K562 (cell line): ENCODE measurements at regions not wholly inside any gene's neighbourhood (a gene's known extent, or its start where the extent isn't known, plus 50 kb on each side); places are given as distances from the start of the nearest gene placed in this dataset.

Experiments
- ATAC-seq: fragments of 200-7000 bp; cut with Tn5 transposase; 3 replicates; pipeline ENCODE4 v1.9.1; 2020; ENCODE audit warnings: moderate library complexity
- BruUV-seq: library from RNA; stranded (reverse); fragments of 400-500 nt; replicated peaks from 2 replicates; lab custom pipeline; 2021; lab: Mats Ljungman, UMichigan
- CTCF ChIA-PET: fragments of 300-600 bp; formaldehyde crosslinking; extraction: SDS; loops from one replicate; lab custom pipeline; 2021; ENCODE audit warnings: low intra/inter-chr PET ratio; lab: Yijun Ruan, JAX
- POLR2A ChIA-PET: fragments of 300-600, 350-650 bp; sonication (Branson Sonifier 250); formaldehyde crosslinking; extraction: SDS; loops from one replicate; lab custom pipeline; 2021; ENCODE audit warnings: antibody characterized with exemption, inconsistent platforms; lab: Yijun Ruan, JAX
- DNase-seq, 4 experiments: peaks; one replicate each; pipeline versions ENCODE4 v3.0.0 to v3.0.0-alpha.2; 2011 to 2018; ENCODE audit warnings: low spot score in 3 of 4, mixed read lengths in 3 of 4; ENCODE audit errors: extremely low read depth in 1 of 4
- FAIRE-seq: peaks from 2 replicates; lab custom pipeline; 2011; peaks lifted over from hg19 to GRCh38; lab: Jason Lieb, UNC
- H2AFZ ChIP-seq: 2 replicates; pipeline ENCODE4 v1.6.0; 2011; ENCODE audit warnings: low read depth, low read length, control low read depth, inconsistent platforms
- H3K27ac ChIP-seq: fragments of 200-600 bp; 3 replicates; pipeline ENCODE4 v1.8.0; 2011; ENCODE audit warnings: low read depth, mild to moderate bottlenecking, control low read depth, inconsistent platforms, low read length, moderate library complexity, mixed read lengths; ENCODE audit errors: extremely low read depth
- H3K27me3 ChIP-seq, 2 experiments: fragments of 300-600 bp in 1 of 2; 2 replicates in 1 of 2; 3 replicates in 1 of 2; pipeline versions ENCODE4 v1.6.0 to v1.8.0; 2011; ENCODE audit warnings: inconsistent platforms in 2 of 2, low read length in 2 of 2, mild to moderate bottlenecking in 1 of 2, mixed read lengths in 1 of 2, moderate library complexity in 1 of 2; ENCODE audit not compliant: control insufficient read depth in 2 of 2, insufficient read depth in 2 of 2
- H3K36me3 ChIP-seq: fragments of 300-600 bp; 3 replicates; pipeline ENCODE4 v1.8.0; 2011; ENCODE audit warnings: mild to moderate bottlenecking, low read length, inconsistent platforms; ENCODE audit not compliant: control insufficient read depth, insufficient read depth
- H3K4me1 ChIP-seq, 2 experiments: fragments of 200-600 bp in 1 of 2; replicated peaks in 1 of 2; 2 replicates in 1 of 2; 3 replicates in 1 of 2; pipeline versions ENCODE4 v1.5.1 to v1.8.0; 2011; ENCODE audit warnings: inconsistent platforms in 2 of 2, low read length in 2 of 2, mild to moderate bottlenecking in 1 of 2, mixed read lengths in 1 of 2, moderate library complexity in 1 of 2; ENCODE audit not compliant: control insufficient read depth in 2 of 2, insufficient read depth in 2 of 2
- H3K4me2 ChIP-seq: 2 replicates; pipeline ENCODE4 v1.6.1; 2011; ENCODE audit warnings: low read length, control low read depth, inconsistent platforms, mixed read lengths; ENCODE audit not compliant: insufficient read depth
- H3K4me3 ChIP-seq: fragments of 200-600 bp; sonication (generic), shearing (Covaris generic); 2 replicates; pipeline ENCODE4 v1.5.1; 2016; ENCODE audit warnings: control low read depth, inconsistent platforms
- H3K79me2 ChIP-seq: fragments of 200-600 bp; 3 replicates; pipeline ENCODE4 v1.8.0; 2011; ENCODE audit warnings: low read length, inconsistent platforms; ENCODE audit not compliant: control insufficient read depth, insufficient read depth
- H3K9ac ChIP-seq, 2 experiments: 2 replicates each; pipeline versions ENCODE4 v1.6.0 to v1.6.1; 2011; ENCODE audit warnings: low read depth in 2 of 2, low read length in 2 of 2, control low read depth in 1 of 2, inconsistent platforms in 1 of 2, mild to moderate bottlenecking in 1 of 2, mixed read lengths in 1 of 2; ENCODE audit not compliant: insufficient read depth in 1 of 2
- H3K9me1 ChIP-seq: one replicate; pipeline ENCODE4 v1.6.0; 2011; ENCODE audit warnings: inconsistent platforms, mild to moderate bottlenecking, low read length, moderate library complexity; ENCODE audit not compliant: control insufficient read depth, insufficient read depth
- H3K9me3 ChIP-seq: replicated peaks from 2 replicates; pipeline ENCODE4 v1.5.1; 2011; ENCODE audit warnings: low read depth, low read length, inconsistent platforms; ENCODE audit not compliant: control insufficient read depth, insufficient read depth
- H4K20me1 ChIP-seq: replicated peaks from 2 replicates; pipeline ENCODE4 v1.6.1; 2011; ENCODE audit warnings: low read length, inconsistent platforms, mixed read lengths; ENCODE audit not compliant: control insufficient read depth, insufficient read depth
- ARID4B ChIP-seq: sonication (generic); formaldehyde crosslinking; IDR thresholded peaks from 2 replicates; pipeline ENCODE4 v1.8.0; 2022; ENCODE audit warnings: mild to moderate bottlenecking, missing genetic modification reagents
- RBM34 ChIP-seq: fragments of 200-400 bp; formaldehyde crosslinking; IDR thresholded peaks from 2 replicates; pipeline ENCODE4 v1.6.1; 2018; ENCODE audit warnings: low read length, borderline replicate concordance; ENCODE audit not compliant: insufficient read depth
- TFE3 ChIP-seq: fragments of 450-650 bp; formaldehyde crosslinking; IDR thresholded peaks from 2 replicates; pipeline ENCODE4 v1.4.0; 2020; ENCODE audit warnings: mild to moderate bottlenecking, mixed read lengths
- WGBS: fragments of 100-300 bp; shearing (Covaris generic); methylation state at CpG from one replicate; pipeline ENCODE4 v1.1.6; 2016; ENCODE audit warnings: low coverage, mixed read lengths; ENCODE audit not compliant: insufficient coverage; ENCODE audit errors: missing lambda C conversion rate; 5-methylcytosine and 5-hydroxymethylcytosine counted together
- in situ Hi-C: fragments of 300-500 bp; cut with MboI; formaldehyde crosslinking; loops from 4 replicates; pipeline ENCODE4 v1.15.0; 2018; ENCODE audit warnings: inconsistent platforms, mixed read lengths
- intact Hi-C: fragments of 100-400 bp; cut with micrococcal nuclease; formaldehyde crosslinking; loops from 2 replicates; pipeline ENCODE4 v1.14.2; 2022

DNA sequence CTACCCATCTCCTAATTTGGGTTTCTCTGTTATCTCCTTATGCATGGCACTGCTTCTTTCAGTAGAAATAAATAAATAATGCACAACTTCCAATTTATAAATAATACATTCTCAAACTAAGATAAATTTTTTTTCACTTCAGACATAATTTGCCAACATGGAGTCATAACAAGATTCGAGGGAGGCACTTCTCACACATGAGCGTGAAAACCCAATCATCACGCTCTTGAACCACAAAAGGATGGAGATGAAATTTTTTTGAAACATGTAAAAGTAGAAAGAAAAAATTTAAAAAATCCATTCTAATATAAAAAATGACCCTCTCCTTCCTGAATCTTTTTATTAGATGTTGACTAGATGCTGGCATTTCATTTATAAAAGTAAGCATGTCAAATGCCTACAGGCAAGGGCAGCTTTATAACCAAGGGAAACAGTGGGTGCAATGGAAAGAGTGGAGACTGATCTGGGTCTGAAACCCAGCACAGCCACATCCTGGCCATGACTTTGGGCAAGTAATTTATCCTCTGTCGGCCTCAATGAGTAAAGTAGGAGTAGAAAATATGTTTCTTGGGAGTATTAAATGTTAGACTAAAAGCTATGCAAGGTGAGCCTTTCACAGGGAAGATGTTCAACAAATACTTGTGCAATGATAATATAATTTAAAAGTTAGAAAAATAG, 185.0 kb downstream of the STK31 start (continued):
- TF ChIP-seq ARID4B (CRISPR knock-in tag) (no peak), TFE3 (CRISPR knock-in tag) (no peak), RBM34 (no peak)

GRCh38 chr7:23895666-23896096, 185.7 kb downstream of the STK31 start:
- ChIA-PET POLR2A (no interaction called here), CTCF (no interaction called here)
- no peaks in the 10 kb centered on the region; a peak in 1 of 5 replicates for H3K4me1 ChIP-seq
- H3K27ac ChIP-seq: no peak overlapping the region
- H3K79me2 ChIP-seq: no peaks in the 10 kb centered on the region
- no peaks in the 10 kb centered on the region for H3K9me1 ChIP-seq
- ATAC-seq: no peak
- no peaks in the 10 kb centered on the region for H3K36me3 ChIP-seq
- WGBS: 0% methylated on average over 6 of the region's 6 CpGs
- DNase-seq: no peak
- peaks cover 7 to 16% of the 10 kb centered on the region in 2 experiments; a peak in 2 of 5 replicates for H3K27me3 ChIP-seq
- H3K9ac ChIP-seq: no peak overlapping the region
- no peaks in the 10 kb centered on the region for H4K20me1 ChIP-seq
- intact Hi-C loops (no loop called here), in situ Hi-C loops (no loop called here)
- H3K4me3 ChIP-seq: no peak overlapping the region
- no peak for FAIRE-seq
- no TSS peak for BruUV-seq
- no peaks in the 10 kb centered on the region for H3K9me3 ChIP-seq
- H2AFZ ChIP-seq: no peak overlapping the region
- no peak overlapping the region for H3K4me2 ChIP-seq
